ENCODE measurements at regions not wholly inside any gene's neighbourhood (a gene's known extent, or its start where the extent isn't known, plus 50 kb on each side); places are given as distances from the start of the nearest gene placed in this dataset.

DNA sequence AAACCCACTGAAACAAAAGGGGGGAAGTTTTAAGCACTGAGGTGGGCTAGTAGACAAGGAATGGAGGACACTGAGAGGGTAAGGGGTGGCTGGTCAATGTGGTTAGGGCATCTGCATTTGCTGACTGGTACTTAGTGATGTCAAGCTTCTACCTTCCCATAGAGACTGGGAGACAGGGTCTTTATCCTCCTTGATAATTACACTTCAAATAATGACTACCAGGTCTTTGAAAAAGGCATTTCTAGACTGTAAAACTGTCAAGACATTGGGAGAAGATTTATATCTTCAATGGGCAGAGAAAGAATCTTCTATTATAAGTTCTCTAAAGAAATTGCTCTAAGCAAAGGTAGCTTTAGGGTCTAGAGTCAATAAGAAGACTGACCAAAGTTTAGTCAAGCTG is 1490.8 kb upstream of the PCDH20 start:
- TF ChIP-seq, protein P1, sequence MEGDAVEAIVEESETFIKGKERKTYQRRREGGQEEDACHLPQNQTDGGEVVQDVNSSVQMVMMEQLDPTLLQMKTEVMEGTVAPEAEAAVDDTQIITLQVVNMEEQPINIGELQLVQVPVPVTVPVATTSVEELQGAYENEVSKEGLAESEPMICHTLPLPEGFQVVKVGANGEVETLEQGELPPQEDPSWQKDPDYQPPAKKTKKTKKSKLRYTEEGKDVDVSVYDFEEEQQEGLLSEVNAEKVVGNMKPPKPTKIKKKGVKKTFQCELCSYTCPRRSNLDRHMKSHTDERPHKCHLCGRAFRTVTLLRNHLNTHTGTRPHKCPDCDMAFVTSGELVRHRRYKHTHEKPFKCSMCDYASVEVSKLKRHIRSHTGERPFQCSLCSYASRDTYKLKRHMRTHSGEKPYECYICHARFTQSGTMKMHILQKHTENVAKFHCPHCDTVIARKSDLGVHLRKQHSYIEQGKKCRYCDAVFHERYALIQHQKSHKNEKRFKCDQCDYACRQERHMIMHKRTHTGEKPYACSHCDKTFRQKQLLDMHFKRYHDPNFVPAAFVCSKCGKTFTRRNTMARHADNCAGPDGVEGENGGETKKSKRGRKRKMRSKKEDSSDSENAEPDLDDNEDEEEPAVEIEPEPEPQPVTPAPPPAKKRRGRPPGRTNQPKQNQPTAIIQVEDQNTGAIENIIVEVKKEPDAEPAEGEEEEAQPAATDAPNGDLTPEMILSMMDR (IDR thresholded peaks at IDR 0.05 in 4 of 5, conservative IDR thresholded peaks at IDR 0.05 in 1 of 5), result no peak
- TF ChIP-seq POLR2A (IDR thresholded peaks at IDR 0.05), result no peak

Measured in gastrocnemius medialis (tissue), 4 donors.